WTC11 (cell line): ENCODE measurements at regions not wholly inside any gene's neighbourhood (a gene's known extent, or its start where the extent isn't known, plus 50 kb on each side); places are given as distances from the start of the nearest gene placed in this dataset.

ENCODE experiments used
- ATAC-seq: fragments of 200-7000 bp; cut with Tn5 transposase; 2 replicates; pipeline ENCODE4 v1.10.0; 2021; ENCODE audit warnings: mild to moderate bottlenecking, moderate library complexity
- CTCF ChIA-PET: fragments of 300-600 bp; sonication (Branson Sonifier 250); formaldehyde crosslinking; loops from one replicate; lab custom pipeline; 2021; ENCODE audit warnings: antibody characterized with exemption; lab: Charles Lee
- POLR2A ChIA-PET: fragments of 350-600 bp; sonication (Branson Sonifier 250); formaldehyde crosslinking; loops from one replicate; lab custom pipeline; 2021; ENCODE audit warnings: antibody characterized with exemption; lab: Charles Lee
- DNase-seq: peaks from one replicate; pipeline ENCODE4 v3.0.0; 2021; ENCODE audit warnings: low spot score
- H3K27ac Mint-ChIP-seq: 2 replicates; pipeline ENCODE4 v1.8.0; 2021; ENCODE audit warnings: mixed read lengths
- H3K27me3 Mint-ChIP-seq: 2 replicates; pipeline ENCODE4 v1.8.0; 2021; ENCODE audit warnings: low read depth, mild to moderate bottlenecking, moderate library complexity, mixed read lengths
- H3K36me3 Mint-ChIP-seq: 2 replicates; pipeline ENCODE4 v1.8.0; 2021; ENCODE audit warnings: mixed read lengths
- H3K4me1 Mint-ChIP-seq: 2 replicates; pipeline ENCODE4 v1.8.0; 2022; ENCODE audit warnings: mixed read lengths
- H3K4me3 Mint-ChIP-seq: 2 replicates; pipeline ENCODE4 v1.8.0; 2021; ENCODE audit warnings: mild to moderate bottlenecking, moderate library complexity, mixed read lengths
- H3K9me3 Mint-ChIP-seq: 2 replicates; pipeline ENCODE4 v1.8.0; 2021; ENCODE audit warnings: mixed read lengths
- CBFB ChIP-seq: sonication (generic); formaldehyde crosslinking; IDR thresholded peaks from 2 replicates; pipeline ENCODE4 v1.8.1; 2022; ENCODE audit warnings: mild to moderate bottlenecking, low read depth, missing genetic modification reagents
- CREB1 ChIP-seq: sonication (generic); formaldehyde crosslinking; IDR thresholded peaks from 2 replicates; pipeline ENCODE4 v1.8.0; 2023; ENCODE audit warnings: mild to moderate bottlenecking, missing genetic modification reagents
- E2F4 ChIP-seq: sonication (generic); formaldehyde crosslinking; IDR thresholded peaks from 2 replicates; pipeline ENCODE4 v1.8.1; 2022; ENCODE audit warnings: low read depth, mild to moderate bottlenecking, moderate library complexity, missing genetic modification reagents, borderline replicate concordance
- ELF4 ChIP-seq: sonication (generic); formaldehyde crosslinking; IDR thresholded peaks from 2 replicates; pipeline ENCODE4 v1.8.1; 2022; ENCODE audit warnings: low read depth, mild to moderate bottlenecking, moderate library complexity, missing genetic modification reagents
- IRF2 ChIP-seq: sonication (generic); formaldehyde crosslinking; IDR thresholded peaks from 2 replicates; pipeline ENCODE4 v1.8.0; 2022; ENCODE audit warnings: low read depth, missing genetic modification reagents, borderline replicate concordance
- JUN ChIP-seq: sonication (generic); formaldehyde crosslinking; IDR thresholded peaks from 2 replicates; pipeline ENCODE4 v1.8.0; 2023; ENCODE audit warnings: mild to moderate bottlenecking, missing genetic modification reagents
- MXD4 ChIP-seq: fragments of 250-450 bp; sonication (Bioruptor Pico); IDR thresholded peaks from 2 replicates; pipeline ENCODE4 v1.8.0; 2021; ENCODE audit warnings: mild to moderate bottlenecking, moderate library complexity, borderline replicate concordance
- NR1H2 ChIP-seq: sonication (generic); formaldehyde crosslinking; IDR thresholded peaks from 2 replicates; pipeline ENCODE4 v1.9.0; 2021; ENCODE audit warnings: mild to moderate bottlenecking, moderate library complexity, missing genetic modification reagents
- OVOL2 ChIP-seq: fragments of 250-450 bp; sonication (Bioruptor Pico); IDR thresholded peaks from 2 replicates; pipeline ENCODE4 v1.9.0; 2021; ENCODE audit warnings: mild to moderate bottlenecking, borderline replicate concordance
- SOX15 ChIP-seq: fragments of 250-450 bp; sonication (Bioruptor Pico); IDR thresholded peaks from 2 replicates; pipeline ENCODE4 v1.9.0; 2021; ENCODE audit warnings: mild to moderate bottlenecking
- ZBTB21 ChIP-seq: sonication (generic); formaldehyde crosslinking; IDR thresholded peaks from 2 replicates; pipeline ENCODE4 v1.8.1; 2023; ENCODE audit warnings: mild to moderate bottlenecking, missing genetic modification reagents, borderline replicate concordance
- ZNF219 ChIP-seq: sonication (generic); formaldehyde crosslinking; IDR thresholded peaks from 2 replicates; pipeline ENCODE4 v1.8.0; 2023; ENCODE audit warnings: missing genetic modification reagents, mild to moderate bottlenecking, borderline replicate concordance
- ZNF263 ChIP-seq: sonication (generic); formaldehyde crosslinking; IDR thresholded peaks from 2 replicates; pipeline ENCODE4 v1.8.1; 2022; ENCODE audit warnings: low read depth, mild to moderate bottlenecking, moderate library complexity, missing genetic modification reagents
- ZNF396 ChIP-seq: fragments of 250-450 bp; sonication (Bioruptor Pico); IDR thresholded peaks from 2 replicates; pipeline ENCODE4 v1.8.0; 2021; ENCODE audit warnings: mild to moderate bottlenecking, moderate library complexity, borderline replicate concordance
- ZNF671 ChIP-seq: fragments of 250-450 bp; sonication (Bioruptor Pico); IDR thresholded peaks from 2 replicates; pipeline ENCODE4 v1.8.0; 2021; ENCODE audit warnings: mild to moderate bottlenecking
- TF ChIP-seq, protein P1 (sequence below): sonication (generic); formaldehyde crosslinking; IDR thresholded peaks from 2 replicates; pipeline ENCODE4 v1.8.0; 2022; ENCODE audit warnings: mild to moderate bottlenecking, missing genetic modification reagents
- TF ChIP-seq, protein P2 (sequence below): fragments of 250-450 bp; sonication (Bioruptor Pico); IDR thresholded peaks from 2 replicates; pipeline ENCODE4 v1.9.0; 2021; ENCODE audit warnings: mild to moderate bottlenecking
- TF ChIP-seq, protein P3 (sequence below): fragments of 250-450 bp; sonication (Bioruptor Pico); IDR thresholded peaks from 2 replicates; pipeline ENCODE4 v1.9.0; 2021; ENCODE audit warnings: mild to moderate bottlenecking

DNA sequence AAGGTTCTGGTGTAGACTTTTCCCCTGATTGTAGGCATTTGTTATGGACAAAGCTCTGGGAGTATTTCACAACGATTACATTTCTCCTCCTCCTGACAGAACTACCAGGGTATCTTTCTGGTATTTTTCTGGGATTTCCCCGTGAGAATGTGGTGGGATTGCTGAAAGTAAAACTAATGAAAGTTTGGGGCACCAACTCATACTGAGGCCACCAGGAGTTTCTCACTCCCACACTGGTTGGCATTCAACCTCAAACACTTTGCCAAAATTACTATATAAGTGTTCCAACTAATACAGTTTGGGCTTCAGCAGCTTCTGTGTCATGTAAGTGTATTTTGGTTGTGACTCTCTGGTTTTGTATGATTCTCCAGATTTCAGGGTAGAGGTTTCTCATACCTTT is 855.1 kb downstream of the GLUD2 start (continued):
- TF ChIP-seq, protein P1, sequence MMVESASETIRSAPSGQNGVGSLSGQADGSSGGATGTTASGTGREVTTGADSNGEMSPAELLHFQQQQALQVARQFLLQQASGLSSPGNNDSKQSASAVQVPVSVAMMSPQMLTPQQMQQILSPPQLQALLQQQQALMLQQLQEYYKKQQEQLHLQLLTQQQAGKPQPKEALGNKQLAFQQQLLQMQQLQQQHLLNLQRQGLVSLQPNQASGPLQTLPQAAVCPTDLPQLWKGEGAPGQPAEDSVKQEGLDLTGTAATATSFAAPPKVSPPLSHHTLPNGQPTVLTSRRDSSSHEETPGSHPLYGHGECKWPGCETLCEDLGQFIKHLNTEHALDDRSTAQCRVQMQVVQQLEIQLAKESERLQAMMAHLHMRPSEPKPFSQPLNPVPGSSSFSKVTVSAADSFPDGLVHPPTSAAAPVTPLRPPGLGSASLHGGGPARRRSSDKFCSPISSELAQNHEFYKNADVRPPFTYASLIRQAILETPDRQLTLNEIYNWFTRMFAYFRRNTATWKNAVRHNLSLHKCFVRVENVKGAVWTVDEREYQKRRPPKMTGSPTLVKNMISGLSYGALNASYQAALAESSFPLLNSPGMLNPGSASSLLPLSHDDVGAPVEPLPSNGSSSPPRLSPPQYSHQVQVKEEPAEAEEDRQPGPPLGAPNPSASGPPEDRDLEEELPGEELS = no peak
- no peak for TF ChIP-seq E2F4
- no peak for TF ChIP-seq IRF2 (CRISPR knock-in tag)
- no peak for TF ChIP-seq MXD4 (CRISPR knock-in tag)
- no peak for TF ChIP-seq ZNF396
- no peak for TF ChIP-seq NR1H2 (CRISPR knock-in tag)
- no peak for TF ChIP-seq ZNF263 (CRISPR knock-in tag)
- no peak for TF ChIP-seq ELF4 (CRISPR knock-in tag)
- TF ChIP-seq ZBTB21 (CRISPR knock-in tag) = no peak

DNA sequence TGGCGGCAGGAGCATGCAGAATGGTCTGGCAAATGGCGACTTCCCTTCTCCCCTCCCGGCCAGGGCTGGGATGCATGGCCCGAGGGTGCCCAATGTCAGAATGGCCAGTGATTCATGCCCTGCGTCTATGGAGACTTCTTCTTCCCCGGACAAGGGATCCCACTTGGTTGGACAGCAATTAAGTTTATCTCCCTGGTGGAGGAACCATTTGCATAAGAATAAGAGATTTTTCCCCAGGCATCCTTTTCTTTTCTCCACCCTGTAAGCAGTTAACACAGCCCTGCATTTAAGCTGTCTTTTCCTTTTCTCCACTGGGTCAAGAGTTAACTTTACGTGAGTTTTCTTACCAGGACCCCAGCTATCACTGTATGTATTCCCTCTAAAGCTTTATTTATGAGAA is 856.6 kb downstream of the GLUD2 start:
- CTCF ChIA-PET = no interaction called here
- DNase-seq = no peak

GRCh38 chrX:121921258-121921657 is 873.8 kb downstream of the GLUD2 start:
- Mint-ChIP-seq H3K4me3 (no peak overlapping the region), H3K36me3 (peaks cover 8% of the 10 kb centered on the region), H3K9me3 (peaks cover 22% of the 10 kb centered on the region), H3K27ac (no peak overlapping the region), H3K27me3 (no peaks in the 10 kb centered on the region), H3K4me1 (no peaks in the 10 kb centered on the region)
- ChIA-PET CTCF (no interaction called here), POLR2A (no interaction called here)
- DNase-seq = no peak
- no peak for ATAC-seq
- TF ChIP-seq OVOL2 (CRISPR knock-in tag) = no peak
- TF ChIP-seq JUN (CRISPR knock-in tag) = no peak
- TF ChIP-seq ZNF219 (CRISPR knock-in tag) = no peak
- no peak for TF ChIP-seq ZNF671
- no peak for TF ChIP-seq CREB1 (CRISPR knock-in tag)
- TF ChIP-seq, protein P2, sequence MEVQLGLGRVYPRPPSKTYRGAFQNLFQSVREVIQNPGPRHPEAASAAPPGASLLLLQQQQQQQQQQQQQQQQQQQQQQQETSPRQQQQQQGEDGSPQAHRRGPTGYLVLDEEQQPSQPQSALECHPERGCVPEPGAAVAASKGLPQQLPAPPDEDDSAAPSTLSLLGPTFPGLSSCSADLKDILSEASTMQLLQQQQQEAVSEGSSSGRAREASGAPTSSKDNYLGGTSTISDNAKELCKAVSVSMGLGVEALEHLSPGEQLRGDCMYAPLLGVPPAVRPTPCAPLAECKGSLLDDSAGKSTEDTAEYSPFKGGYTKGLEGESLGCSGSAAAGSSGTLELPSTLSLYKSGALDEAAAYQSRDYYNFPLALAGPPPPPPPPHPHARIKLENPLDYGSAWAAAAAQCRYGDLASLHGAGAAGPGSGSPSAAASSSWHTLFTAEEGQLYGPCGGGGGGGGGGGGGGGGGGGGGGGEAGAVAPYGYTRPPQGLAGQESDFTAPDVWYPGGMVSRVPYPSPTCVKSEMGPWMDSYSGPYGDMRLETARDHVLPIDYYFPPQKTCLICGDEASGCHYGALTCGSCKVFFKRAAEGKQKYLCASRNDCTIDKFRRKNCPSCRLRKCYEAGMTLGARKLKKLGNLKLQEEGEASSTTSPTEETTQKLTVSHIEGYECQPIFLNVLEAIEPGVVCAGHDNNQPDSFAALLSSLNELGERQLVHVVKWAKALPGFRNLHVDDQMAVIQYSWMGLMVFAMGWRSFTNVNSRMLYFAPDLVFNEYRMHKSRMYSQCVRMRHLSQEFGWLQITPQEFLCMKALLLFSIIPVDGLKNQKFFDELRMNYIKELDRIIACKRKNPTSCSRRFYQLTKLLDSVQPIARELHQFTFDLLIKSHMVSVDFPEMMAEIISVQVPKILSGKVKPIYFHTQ (CRISPR knock-in tag) = no peak
- TF ChIP-seq SOX15 (CRISPR knock-in tag) = no peak

More for the DNA sequence above, 856.6 kb downstream of the GLUD2 start:
- Mint-ChIP-seq H3K27me3 (no peaks in the 10 kb centered on the region; the same call in 1 of the 2 replicates), H3K27ac (no peak overlapping the region), H3K9me3 (no peaks in the 10 kb centered on the region), H3K36me3 (no peaks in the 10 kb centered on the region), H3K4me3 (no peak overlapping the region), H3K4me1 (peaks cover 20% of the 10 kb centered on the region; the same call in 1 of the 2 replicates)
- TF ChIP-seq, protein P3, sequence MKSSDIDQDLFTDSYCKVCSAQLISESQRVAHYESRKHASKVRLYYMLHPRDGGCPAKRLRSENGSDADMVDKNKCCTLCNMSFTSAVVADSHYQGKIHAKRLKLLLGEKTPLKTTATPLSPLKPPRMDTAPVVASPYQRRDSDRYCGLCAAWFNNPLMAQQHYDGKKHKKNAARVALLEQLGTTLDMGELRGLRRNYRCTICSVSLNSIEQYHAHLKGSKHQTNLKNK (CRISPR knock-in tag) = no peak
- TF ChIP-seq, protein P2 (CRISPR knock-in tag) = no peak
- no peak for TF ChIP-seq CBFB (CRISPR knock-in tag)
- ATAC-seq = peak; percentile 38
- POLR2A ChIA-PET = no interaction called here
